GM12892 (cell line): ENCODE measurements at regions not wholly inside any gene's neighbourhood (a gene's known extent, or its start where the extent isn't known, plus 50 kb on each side); places are given as distances from the start of the nearest gene placed in this dataset.

Source experiments
- POLR2A ChIP-seq: IDR thresholded peaks from 2 replicates; pipeline ENCODE4 v1.6.1; 2011; ENCODE audit warnings: low read depth, low read length, control low read depth
- TAF1 ChIP-seq: IDR thresholded peaks from 2 replicates; pipeline ENCODE4 v1.6.1; 2011; ENCODE audit warnings: low read depth, mild to moderate bottlenecking, control low read depth, low read length, borderline replicate concordance

GRCh38 chr10:121073728-121074127 is 222.6 kb downstream of the WDR11 start:
- TF ChIP-seq POLR2A (no peak), TAF1 (no peak)
